ENCODE measurements at regions not wholly inside any gene's neighbourhood (a gene's known extent, or its start where the extent isn't known, plus 50 kb on each side); places are given as distances from the start of the nearest gene placed in this dataset.
"Not testable (repeated sequence)": the region's sequence is repeated elsewhere in the genome, so short reads cannot be mapped to it uniquely, and the experiment has no call there.

DNA sequence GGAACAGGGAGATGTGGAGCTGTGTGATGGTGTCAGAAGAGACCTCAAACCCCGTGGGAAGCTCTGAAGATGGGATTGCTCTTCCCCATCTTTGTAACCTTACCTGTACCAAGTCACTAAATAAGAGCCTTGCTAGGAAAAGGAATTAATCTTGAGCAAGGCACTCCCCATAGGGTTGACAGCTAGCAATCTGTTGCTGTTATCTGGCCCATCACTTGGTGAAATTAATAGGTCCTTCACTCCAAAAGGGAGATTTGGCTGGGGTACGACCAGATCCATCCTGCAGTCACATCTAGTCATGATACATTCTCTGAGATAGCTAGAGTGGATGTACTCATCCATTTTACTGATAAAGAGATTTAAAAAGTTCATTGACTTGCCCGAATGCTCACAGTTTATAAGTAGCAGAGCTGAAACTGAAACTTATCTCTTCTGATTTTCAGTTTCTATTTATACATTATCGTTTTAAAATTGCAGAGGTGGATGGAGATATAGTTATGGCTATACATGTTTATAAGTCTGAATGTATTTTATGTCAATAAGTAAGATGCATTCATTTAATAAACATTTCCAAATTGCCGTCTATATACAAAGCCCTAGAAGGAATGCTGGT lies 299.1 kb upstream of the MCTP2 start:
- no peak for DNase-seq

- DNase-seq = no peak
Observed at GRCh38 chr15:93929375-93930094, 301.8 kb upstream of the MCTP2 start.

DNA sequence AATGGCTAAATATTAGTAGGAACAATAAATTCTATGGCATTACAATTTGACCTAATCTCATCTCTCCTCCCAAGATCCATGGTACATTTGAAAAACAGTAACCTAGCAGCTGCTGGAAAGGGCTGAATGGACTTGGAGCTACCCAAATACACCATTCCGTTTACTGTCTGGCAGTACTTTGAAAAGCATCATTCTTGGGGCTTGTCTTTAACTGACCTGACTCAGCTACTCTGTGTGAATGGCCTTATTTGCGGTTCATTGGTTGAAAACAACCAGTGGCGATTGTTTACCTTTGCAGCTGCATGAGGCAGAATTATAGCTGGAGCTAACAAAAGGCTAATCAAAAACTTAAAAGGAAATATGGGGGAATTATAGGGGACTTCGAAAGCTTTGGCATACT lies 311.2 kb upstream of the MCTP2 start:
- no peak for DNase-seq

DNA sequence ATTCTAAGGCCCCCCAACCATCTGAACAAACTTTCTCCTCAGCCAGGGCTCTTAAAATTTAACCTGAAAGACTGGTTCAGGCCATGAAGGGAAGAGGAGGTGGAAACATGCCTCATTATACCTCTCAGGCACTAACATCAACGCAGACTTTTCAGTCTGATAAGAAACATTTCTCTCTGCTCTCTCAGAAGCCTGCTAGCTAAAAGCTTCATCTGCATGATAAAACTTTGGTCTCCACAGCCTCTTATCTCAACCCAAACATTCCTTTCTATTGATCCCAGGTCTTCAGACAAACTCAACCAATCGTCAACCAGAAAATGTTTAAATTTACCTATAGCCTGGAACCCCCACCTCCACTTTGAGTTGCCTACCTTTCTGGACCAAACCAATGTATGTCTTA lies 312.6 kb upstream of the MCTP2 start:
- not testable (repeated sequence) for DNase-seq

- DNase-seq = no peak
Observed at GRCh38 chr15:93917181-93917580, 314.2 kb upstream of the MCTP2 start.

DNA sequence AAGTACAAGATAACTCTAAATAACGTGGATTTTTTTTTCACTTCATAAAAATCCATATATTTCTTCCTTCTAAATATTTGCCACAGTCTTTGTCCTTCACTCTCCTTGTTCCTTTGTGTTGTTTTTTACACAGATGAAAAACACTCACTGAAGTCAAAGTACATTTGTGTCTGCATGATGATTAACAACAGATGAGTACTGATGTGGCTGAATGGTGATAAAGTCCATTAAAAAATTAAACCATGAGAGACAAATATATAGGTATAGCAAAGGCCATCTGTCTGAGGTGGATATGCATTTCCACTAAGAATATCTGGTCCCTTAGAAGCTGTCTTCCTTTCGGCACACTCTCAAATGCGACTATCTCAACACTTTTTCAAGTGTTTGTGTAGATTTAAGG lies 317.5 kb upstream of the MCTP2 start:
- DNase-seq = no peak

DNA sequence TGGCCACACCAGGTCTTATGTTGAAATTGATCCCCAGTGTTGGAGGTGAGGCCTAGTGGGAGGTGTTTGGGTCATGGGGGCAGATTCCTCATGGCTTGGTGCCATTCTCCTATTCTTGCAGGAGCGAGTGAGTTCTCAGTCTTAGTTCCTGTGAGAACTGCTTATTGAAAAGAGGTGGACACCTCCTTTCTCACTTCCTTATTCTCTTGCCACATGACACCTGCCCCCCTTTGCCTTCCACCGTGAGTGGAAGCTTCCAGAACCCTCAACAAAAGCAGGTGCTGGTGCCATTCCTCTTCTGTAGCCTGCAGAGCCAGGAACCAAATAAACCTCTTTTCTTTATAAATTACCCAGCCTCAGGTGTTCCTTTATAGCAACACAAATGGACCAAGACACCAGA lies 318.1 kb upstream of the MCTP2 start:
- no peak for DNase-seq

DNA sequence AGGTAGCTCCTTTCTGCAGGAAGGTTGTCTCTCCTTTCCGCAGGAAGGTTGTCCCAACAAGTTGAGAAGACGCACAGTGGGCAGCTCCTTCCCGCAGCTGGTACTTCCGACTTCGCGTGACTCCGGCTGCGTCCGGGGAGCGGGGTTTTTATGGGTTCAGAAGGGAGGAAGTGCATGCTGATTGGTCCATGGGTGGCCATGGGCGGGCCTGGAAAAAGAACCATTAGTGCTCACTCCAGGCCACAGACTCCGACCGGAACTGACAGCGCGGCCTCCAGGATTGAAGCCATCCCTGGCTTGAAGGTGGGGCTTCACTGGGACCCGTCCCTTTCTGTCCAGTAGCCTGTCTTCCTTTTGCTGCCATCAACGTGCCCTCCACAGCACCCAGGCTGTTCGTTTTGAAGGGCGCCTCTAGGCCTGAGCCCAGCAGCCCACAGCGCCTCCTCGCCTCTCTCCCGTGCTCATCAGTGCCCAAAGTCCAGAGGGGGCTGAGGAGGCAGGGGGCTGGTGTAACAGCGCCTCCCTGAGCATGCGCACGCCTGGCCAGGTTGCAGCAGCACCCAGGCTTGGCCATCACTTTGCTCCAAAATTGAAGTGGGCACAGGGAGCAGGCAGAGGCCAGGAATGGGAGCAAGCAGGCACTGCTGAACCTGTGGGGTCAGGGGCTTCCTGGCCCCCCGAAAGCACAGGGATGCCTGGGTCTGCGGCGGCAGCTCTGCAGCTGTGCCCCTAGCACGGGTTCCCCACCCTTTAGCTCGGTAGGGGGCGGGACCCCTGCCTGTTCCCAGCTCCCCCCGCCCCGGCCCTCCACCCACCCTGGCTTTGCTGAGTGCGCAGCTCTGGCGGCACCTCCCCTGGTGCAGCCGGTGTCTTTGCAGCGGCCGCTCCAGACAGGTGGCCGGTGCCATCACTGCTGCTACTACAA lies 330.6 kb upstream of the MCTP2 start:
- no peak for DNase-seq

DNA sequence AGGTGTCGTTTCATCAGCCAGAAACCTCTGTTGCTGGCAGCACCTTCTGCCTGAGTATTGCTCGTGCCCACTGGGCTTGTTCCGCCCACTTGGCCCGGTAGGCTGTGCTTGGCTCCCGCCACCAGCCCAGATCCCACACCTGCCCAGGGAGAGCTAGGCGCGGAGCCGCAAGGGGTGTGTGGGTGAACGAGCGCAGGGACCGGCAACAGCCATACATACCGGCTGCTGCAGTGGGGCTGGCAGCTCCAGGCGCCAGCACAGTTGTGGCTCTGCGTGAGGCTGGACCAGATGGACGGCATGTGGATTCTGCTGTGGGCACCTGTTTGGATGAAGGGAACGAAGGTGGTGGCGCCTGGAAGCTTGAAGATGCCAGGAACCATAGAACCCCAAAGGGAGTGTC lies 331.5 kb upstream of the MCTP2 start:
- no peak for DNase-seq

DNA sequence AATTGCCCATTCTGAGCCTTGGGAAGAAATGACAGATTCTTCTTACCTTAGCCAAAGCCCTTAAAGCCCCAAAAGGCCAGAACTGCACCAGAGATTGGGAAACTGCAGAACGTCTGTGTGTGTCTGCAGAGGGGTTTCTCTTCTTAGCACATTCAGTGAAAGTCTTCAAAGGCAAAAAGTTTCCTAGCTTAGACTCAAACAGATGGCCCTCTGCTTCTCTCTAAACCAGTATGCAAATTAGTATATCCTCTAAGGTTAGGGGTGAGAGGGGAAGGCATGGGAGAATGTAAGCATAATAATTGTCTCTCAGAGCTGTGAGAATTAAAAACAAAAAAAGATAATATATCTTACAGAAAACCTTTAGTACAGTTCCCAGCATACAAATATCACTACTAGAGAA lies 334.0 kb upstream of the MCTP2 start:
- DNase-seq = no peak

DNA sequence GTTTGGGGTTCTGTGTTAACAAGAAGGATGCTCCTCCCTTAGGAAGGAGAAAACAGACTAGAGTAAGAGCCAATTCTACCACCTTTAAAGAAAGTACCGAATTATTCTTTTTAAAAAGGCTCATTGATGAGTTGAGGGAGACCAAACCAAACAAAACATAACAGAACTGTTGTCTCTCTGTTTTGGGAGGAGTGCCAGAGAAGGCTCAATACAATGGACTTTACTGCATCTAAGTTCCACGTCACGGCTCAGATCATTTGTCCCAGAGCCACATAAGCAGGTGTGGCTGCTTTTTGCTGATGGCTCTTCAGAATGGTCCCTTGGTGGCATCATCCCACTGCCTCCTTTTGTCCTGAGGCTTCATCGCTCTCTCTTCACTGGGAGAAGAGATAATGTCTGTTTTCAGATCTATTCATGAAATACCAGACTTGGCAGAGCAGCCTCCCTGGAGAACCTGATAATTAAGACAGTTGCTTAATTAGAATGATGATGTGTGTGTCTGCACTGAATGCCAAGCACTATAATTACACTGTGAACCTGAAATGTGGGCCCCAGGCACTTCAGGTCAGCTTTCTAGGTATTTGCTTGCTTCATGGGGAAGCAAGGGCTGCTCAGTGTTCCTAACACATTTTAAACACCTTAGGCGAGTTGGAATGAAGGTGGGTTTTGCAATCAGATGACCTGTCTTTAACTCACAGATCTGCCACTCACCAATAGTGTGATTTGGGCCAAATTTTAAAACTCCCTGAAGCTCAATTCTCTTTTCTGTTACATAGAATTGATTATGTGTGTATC lies 335.2 kb upstream of the MCTP2 start:
- no peak for DNase-seq

DNA sequence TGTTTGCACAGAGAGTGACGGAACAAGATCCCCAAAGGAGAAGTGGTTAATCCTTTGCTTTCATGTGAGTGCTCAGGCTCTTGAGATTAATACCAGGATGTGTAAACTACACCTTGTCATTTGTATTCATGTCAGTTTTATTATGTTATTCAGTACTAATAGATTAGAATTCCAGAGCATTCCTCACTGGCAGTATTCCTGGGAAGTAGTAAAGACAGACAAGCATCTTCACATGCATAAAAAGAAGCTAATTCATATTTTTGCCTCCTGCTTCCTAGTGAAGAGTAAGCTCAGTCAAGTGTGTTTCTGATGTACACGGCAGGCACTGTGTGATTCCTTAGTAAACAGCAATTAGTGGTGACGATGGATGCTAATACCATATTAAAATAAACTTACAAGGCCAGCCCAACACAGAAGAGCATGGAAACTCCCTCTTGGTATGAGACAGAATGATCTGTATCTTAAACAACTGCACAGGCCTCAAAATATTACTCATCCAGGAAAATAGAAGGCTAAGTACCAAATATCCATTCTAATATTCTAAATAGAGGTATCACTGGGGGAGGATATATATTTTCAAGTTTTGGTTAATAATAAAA lies 336.8 kb upstream of the MCTP2 start:
- DNase-seq = no peak

- no peak for DNase-seq
Observed at GRCh38 chr15:93887151-93887550, 344.2 kb upstream of the MCTP2 start.

DNA sequence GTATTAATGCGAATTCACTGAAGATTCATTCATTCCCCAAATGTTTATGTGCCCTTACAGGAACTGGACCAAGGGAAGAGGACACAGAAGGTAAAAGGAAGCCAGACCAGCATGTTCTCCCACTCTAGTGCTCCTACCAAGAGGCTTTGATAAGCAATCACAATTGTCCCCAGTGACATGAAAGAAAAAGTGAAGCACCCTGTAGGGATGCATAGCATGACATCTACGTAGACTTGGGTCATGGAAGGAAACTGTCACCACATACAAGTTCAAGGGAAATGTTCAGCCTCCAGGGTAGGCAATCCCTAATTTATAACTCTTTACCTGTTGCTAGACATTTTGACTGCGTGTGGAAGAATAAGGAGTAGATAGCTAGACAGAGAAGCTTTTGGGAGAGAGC lies 348.6 kb upstream of the MCTP2 start:
- DNase-seq = no peak

DNA sequence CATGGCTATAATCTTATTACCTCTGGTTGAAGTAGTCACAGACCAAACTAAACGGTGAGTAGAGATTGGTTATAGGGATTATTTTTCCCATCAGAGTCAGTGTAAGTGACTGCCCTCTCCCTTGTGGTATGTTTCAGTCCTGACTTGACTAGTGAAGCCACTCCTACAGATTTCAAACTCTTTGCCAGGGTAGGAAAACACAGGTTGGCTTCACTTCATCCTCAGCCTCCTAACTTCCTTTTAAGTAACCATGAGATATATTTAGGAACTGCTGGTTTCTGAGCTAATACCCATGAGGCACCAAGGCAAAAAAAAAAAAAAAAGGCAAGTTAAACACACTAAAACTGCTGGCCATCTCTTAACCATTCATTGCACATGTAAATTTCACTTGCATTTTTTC lies 349.2 kb upstream of the MCTP2 start:
- no peak for DNase-seq

- DNase-seq = no peak
Observed at GRCh38 chr15:93881310-93881709, 350.1 kb upstream of the MCTP2 start.

DNA sequence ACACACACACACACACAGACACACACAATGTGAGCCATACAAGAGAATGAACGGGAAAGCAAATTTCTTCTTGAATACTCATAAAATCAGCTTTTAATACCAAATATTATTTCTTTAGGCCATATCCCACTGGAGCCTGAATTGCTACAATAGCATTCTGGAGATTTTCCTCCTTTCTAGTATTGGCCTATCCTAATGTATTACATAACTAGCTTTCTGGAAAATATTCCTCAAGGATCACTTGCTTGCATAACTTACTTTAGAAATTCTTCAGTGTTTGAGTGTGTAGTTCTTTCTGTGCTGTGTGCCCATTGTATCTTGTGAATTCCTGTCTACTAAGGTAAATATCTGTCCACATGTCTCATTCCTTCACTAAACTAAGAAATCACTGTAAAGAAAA lies 351.0 kb upstream of the MCTP2 start:
- no peak for DNase-seq

DNA sequence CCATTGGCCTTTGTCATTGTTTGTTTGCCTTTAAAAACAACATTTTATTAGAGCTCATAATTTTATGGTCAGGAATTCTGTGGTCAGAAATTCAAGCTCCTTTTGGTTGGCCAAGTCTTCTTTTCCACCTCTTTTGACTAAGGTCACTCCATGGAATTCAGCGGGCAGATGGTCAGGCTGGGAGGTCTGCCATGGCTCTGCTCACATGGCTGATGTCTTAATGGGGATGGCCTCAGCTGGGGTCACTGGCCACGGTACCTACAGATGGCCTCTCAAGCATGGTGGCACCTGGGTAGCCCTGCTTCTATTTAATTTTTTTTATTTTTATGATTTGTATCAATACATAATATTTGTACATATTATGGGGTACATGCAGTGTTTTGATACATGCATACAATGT lies 360.8 kb upstream of the MCTP2 start:
- DNase-seq = no peak

DNA sequence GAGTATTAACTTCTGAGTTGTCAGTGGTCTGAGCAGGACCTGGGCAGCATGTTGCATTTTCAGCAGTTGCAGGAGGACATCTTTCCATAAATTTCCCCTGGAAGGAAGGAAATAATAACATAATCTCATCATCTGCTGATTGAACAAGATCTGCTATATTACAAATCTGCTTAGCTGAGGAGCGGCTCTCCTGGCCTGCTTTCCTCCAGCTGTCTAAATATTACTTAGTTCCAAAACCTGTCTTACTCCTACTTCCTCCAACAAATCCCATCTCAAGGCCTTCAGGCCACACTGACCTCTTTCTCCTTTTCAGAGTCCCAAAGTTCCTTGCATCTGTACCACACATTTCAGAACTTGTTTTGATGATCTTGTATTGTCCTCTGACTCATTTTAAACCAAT lies 364.4 kb upstream of the MCTP2 start:
- no peak for DNase-seq

DNA sequence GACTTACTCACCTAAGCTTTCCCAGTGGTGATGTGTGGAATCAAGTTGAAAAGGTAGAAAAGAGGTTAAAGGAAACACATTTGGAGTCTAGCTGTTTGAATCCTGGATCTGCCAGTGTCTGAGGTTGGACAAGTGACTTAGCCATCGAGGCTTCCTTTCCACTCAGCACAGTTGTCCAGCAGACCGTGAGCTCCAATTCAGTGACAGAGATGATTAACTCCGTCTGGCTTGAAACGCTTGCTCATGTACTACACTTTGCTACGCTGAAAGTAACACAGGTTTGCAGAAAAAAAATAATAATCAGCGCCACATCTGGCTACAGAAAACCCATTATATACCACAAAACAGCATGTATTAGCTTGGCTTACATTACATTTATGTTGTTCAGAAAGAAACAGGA lies 364.9 kb upstream of the MCTP2 start:
- no peak for DNase-seq

GRCh38 chr15:93865586-93865985 lies 365.8 kb upstream of the MCTP2 start:
- DNase-seq = no peak

- DNase-seq = no peak
Observed at GRCh38 chr15:93862791-93863190, 368.6 kb upstream of the MCTP2 start.
